ENCODE measurements at regions not wholly inside any gene's neighbourhood (a gene's known extent, or its start where the extent isn't known, plus 50 kb on each side); places are given as distances from the start of the nearest gene placed in this dataset.
"Not testable (repeated sequence)": the region's sequence is repeated elsewhere in the genome, so short reads cannot be mapped to it uniquely, and the experiment has no call there.

GRCh38 chr4:141534985-141535384 lies 101.4 kb upstream of the IL15 start:
- no peak for DNase-seq (ENCODE audit: low read depth in 2 of 2)

GRCh38 chr4:141538001-141538400 lies 98.4 kb upstream of the IL15 start:
- DNase-seq (ENCODE audit: low read depth in 2 of 2), result no peak

DNA sequence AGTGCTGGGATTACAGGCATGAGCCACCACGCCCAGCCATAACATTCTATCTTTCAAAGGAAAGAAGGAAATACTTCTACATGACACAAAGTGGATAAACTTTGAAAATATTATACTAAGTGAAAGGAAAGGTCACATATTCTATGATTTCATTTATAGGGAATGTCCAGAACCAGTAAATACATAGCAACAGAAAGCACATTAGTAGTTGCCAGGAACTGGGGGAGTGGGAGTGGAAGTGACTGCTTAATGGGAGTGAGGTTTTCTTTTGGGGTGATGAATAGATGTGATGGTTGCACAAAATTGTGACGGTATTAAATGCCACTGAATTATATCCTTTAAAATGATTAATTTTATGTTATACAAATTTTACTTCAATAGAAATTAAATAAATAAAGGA lies 95.7 kb upstream of the IL15 start:
- DNase-seq (ENCODE audit: low read depth in 2 of 2), result no peak

DNA sequence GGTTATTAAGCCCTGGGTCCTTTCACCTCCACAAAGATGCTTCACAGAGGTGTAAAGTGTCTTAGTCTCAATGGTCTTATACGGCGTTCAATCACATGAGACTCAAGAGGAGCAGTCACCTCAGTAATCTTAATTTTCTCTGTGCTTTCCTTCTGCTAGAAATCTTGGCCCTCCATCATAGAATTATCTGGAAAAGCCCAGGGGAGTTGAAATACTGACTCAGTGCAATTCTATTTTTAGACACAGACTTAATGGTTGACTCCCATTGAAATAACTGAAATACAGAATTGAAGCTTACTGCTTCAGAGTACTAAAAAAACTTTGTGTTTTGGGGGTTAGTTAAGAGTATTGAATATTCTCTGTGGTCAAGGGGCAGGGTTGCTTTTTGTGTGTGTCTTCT lies 94.5 kb upstream of the IL15 start:
- no peak for DNase-seq (ENCODE audit: low read depth in 2 of 2)

GRCh38 chr4:141543176-141543575 lies 93.2 kb upstream of the IL15 start:
- DNase-seq (ENCODE audit: low read depth in 2 of 2), result no peak

DNA sequence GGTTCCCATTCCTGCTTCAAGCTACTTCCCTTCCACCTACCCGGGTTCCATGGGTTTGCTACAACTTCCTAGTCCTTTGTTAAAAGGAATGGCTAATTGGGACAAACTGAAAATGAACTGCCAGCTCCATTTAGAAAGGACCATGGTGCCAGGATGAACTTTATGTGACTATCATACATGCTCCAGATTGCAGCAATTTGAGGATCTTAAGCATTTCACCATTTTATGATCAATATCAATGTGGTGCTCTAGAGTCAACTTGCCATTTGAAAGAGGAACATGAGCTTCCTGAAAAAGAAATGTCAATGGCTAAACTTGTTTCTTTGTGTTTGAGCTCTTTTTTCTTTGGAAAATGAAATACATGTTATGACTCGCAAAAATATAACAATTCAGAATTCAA lies 92.7 kb upstream of the IL15 start:
- DNase-seq (ENCODE audit: low read depth in 2 of 2), result no peak

- no peak for DNase-seq (ENCODE audit: low read depth in 2 of 2)
These were observed 87.6 kb upstream of the IL15 start for GRCh38 chr4:141548791-141549190.

GRCh38 chr4:141560056-141560455 lies 76.3 kb upstream of the IL15 start:
- no peak for DNase-seq (ENCODE audit: low read depth in 2 of 2)

DNA sequence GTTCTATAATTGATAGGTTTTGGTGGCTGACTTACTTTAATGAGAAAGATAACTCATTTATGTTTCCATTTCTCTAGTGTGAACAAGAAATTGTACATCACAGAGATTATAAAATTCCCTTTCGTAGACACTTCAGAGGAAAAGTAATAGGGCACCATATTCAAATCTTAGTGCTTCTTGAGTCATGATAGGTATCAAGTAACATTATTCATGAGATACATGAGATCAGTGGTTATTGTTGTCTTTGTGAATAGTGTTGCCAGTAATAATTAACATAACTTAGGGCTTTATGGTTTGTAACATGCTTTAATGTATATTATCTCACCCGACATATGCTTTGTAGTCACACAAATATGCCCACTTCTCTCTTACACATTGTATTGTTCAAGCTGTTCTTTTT lies 73.7 kb upstream of the IL15 start:
- no peak for DNase-seq (ENCODE audit: low read depth in 2 of 2)

DNA sequence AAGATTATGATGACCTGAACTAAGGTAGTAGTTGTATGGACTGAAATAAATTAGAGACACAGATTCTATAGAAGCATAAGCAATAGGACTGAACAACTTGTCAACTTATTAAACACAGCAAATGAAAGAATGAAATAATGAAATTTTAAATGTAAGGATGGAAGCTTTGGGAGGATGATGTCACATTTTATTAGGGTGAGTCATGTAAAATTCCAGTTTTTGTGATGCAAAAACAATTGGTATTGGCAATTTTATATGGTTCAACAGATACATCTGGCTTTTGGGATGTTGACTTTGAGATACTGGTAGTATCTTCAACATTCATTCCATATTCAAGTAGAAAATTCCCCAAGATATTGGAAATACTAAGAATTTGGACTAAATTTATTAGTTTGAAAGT lies 72.7 kb upstream of the IL15 start:
- no peak for DNase-seq (ENCODE audit: low read depth in 2 of 2)

DNA sequence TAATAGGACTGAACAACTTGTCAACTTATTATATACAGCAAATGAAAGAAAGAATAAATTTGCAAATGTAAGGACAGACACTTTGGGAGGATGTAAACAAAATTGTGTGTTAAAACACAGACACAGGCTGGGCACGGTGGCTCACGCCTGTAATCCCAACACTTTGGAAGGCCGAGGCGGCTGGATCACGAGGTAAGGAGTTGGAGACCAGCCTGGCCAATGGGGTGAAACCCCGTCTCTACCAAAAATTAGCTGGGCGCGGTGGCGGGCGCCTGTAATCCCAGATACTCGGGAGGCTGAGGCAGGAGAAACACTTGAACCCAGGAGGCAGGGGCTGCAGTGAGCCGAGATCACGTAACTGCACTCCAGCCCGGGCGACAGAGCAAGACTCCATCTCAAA lies 71.4 kb upstream of the IL15 start:
- DNase-seq (ENCODE audit: low read depth in 2 of 2), result not testable (repeated sequence)

DNA sequence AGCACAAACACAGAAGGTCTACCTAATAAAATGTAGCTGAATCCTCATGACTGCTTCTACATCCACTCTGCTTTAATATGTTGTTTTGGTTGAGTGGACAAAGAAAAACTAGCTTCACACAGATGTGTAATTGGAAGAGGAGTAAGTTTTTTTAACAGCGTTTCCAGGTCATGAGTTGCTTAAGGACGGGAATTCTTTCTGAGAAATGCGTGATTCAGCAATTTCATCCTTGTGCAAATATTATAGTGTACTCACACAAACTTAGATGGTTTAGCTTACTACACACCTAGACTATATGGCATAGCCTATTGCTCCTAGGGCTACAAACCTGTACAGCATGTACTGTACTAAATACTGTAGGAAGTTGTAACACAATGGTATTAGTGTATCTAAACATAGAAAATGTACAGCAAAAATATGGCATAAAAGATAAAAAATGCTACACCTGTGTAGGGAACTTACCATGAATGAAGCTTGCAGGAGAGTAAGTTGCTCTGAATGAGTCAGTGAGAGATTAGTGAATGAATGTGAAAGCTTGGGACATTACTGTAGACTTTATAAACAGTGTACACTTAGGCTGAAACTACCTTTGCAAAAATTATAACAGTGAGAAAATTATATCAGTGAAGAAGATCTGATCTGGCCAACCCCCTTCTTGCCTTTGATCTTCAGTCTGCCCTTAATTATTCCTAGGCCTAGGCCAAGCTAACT lies 70.8 kb upstream of the IL15 start:
- no peak for DNase-seq (ENCODE audit: low read depth in 2 of 2)

GRCh38 chr4:141567326-141567915 lies 69.0 kb upstream of the IL15 start:
- DNase-seq (ENCODE audit: low read depth in 2 of 2), result no peak

DNA sequence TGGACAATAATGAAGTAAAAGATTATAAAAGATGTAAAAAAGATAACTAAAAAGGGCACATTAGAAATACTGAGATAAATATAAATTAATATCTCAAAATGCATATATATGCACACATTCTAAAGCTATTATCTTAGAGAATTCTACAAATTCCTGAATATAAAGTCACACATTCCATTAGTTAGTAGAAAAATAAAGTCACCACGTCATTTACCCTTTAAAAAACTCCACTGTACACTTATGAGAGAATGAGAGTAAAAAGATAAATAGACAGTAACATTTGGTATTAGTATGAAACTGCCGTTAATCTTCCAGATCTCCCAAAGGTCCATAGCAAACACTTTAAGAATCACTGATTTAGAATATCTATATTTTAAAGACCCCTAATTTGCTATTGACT lies 67.2 kb upstream of the IL15 start:
- no peak for DNase-seq (ENCODE audit: low read depth in 2 of 2)

DNA sequence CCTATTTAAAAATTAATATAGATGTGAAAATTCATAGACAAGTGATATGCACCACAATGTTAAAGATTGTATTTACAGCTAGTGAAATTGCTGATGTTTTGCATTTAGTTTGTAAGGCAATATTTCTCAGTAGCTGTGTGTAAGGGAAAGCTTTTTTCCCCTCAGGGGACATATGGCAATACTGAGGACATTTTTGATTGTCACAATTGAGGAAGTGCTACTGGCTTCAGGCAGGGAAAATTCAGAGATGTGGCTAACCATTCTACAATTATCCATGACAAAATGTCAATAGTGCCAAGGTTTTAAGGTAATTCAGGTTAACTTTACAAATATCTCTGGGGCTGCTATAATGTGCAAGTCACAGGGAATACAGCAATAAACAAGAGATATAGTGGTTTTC lies 66.1 kb upstream of the IL15 start:
- no peak for DNase-seq (ENCODE audit: low read depth in 2 of 2)

DNA sequence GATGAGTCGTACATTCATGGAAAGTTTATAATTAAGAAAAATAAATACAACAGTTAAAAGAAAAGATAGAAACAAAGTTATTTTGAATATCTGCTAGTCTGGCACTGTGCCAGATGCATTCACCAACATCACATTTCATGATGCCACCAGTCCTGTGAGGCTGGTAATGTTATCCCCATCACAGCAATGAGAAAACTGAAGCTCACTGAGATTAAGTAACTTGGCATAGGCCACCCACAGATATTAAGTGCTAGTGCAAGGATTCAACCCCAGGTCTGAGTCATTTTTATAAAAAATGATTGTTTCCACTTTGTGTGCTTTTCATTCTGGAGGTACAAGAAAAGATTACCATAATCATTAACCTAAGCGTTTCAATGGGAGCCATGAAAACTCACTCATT lies 65.0 kb upstream of the IL15 start:
- DNase-seq (ENCODE audit: low read depth in 2 of 2), result no peak

DNA sequence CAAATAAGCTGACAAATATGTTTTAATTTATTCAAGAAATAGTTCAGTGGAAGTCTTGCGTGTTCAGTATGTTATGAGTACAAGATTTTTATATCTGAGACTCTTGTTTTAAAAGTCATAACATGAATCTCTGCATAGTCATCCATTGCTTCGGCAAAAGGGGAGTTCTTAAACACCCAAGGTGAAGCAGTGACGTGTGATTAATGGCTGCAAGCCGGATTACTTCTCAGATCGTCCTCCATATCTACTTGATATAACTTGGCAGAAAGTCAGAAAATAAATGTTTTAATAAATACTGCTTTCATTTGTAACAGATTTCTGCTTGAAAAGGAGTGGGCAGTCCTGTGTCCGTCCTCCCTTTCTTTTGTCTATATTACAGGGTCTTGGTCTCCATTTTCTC lies 64.6 kb upstream of the IL15 start:
- DNase-seq (ENCODE audit: low read depth in 2 of 2), result no peak

- DNase-seq (ENCODE audit: low read depth in 2 of 2), result no peak
These were observed 62.7 kb upstream of the IL15 start for GRCh38 chr4:141573678-141574077.

DNA sequence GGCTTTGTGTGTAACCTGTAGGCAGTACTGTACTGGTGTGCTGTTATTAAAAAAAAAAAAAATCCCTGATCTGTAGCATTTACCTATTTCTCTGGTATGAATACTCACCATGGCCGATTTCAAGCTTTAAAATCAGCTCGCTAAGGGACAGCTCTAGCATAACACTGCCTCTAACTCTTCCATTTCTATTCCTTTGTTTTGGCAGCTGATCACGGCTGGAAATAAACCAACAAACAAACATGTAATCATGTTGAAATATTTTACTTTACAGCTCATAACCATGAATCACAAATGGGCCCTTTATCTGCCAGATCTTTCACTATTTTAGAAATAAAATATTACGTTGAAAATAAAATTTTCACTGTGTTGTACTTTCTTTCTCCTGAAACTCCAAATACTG lies 60.5 kb upstream of the IL15 start:
- DNase-seq (ENCODE audit: low read depth in 2 of 2), result no peak

GRCh38 chr4:141576585-141577110 lies 59.7 kb upstream of the IL15 start:
- no peak for DNase-seq (ENCODE audit: low read depth in 2 of 2)

DNA sequence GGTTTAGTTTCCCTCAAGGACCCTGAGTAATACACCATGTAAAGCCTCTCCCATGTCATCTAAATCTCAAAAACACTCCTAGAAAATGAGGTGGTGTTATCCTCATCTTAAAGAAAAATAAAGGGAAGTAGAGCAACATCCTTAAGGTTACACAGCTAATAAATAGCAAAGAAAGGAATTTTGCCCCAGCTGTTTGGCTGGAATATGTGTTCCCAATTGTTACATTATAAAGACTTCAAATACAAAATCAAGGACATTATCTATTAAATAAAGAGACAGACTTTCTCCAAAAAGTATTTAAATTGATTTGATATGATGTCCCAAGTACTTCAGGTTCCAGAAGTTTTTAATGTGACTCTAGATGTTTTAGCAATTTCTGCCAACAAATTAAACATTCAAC lies 57.9 kb upstream of the IL15 start:
- DNase-seq (ENCODE audit: low read depth in 2 of 2), result no peak

GRCh38 chr4:141580523-141580922 lies 55.9 kb upstream of the IL15 start:
- DNase-seq (ENCODE audit: low read depth in 2 of 2), result no peak
